Liver (tissue), 8 donors: ENCODE measurements at regions not wholly inside any gene's neighbourhood (a gene's known extent, or its start where the extent isn't known, plus 50 kb on each side); places are given as distances from the start of the nearest gene placed in this dataset.

Source experiments
- DNase-seq: peaks from one replicate; pipeline ENCODE4 v3.0.0-alpha.2; 2017; ENCODE audit warnings: low spot score
- H3K27ac ChIP-seq, 2 donors: one replicate each; pipeline ENCODE4 v1.7.0; 2013; ENCODE audit warnings: inconsistent platforms in 2 of 2, low read length in 2 of 2, control low read depth in 1 of 2, low read depth in 1 of 2, mild to moderate bottlenecking in 1 of 2
- H3K27me3 ChIP-seq, 4 donors: one replicate each; pipeline versions ENCODE4 v1.6.1 to v1.7.0; 2013; ENCODE audit warnings: low read length in 3 of 4, inconsistent platforms in 1 of 4, mild to moderate bottlenecking in 1 of 4, moderate library complexity in 1 of 4; ENCODE audit not compliant: control insufficient read depth in 4 of 4, insufficient read depth in 4 of 4
- H3K36me3 ChIP-seq, 4 donors: one replicate each; pipeline versions ENCODE4 v1.6.1 to v1.7.0; 2013; ENCODE audit warnings: low read length in 3 of 4, mild to moderate bottlenecking in 3 of 4, low read depth in 1 of 4, moderate library complexity in 1 of 4; ENCODE audit not compliant: control insufficient read depth in 4 of 4, insufficient read depth in 3 of 4
- H3K4me1 ChIP-seq, 4 donors: one replicate each; pipeline versions ENCODE4 v1.6.1 to v1.7.0; 2013; ENCODE audit warnings: low read length in 3 of 4, mild to moderate bottlenecking in 3 of 4, moderate library complexity in 1 of 4; ENCODE audit not compliant: control insufficient read depth in 4 of 4, insufficient read depth in 4 of 4
- H3K4me3 ChIP-seq, 3 donors: one replicate each; pipeline versions ENCODE4 v1.6.1 to v1.7.0; 2013; ENCODE audit warnings: low read length in 3 of 3, control low read depth in 1 of 3, low read depth in 1 of 3, mild to moderate bottlenecking in 1 of 3
- H3K9ac ChIP-seq, 2 donors: one replicate each; pipeline ENCODE4 v1.7.0; 2013; ENCODE audit warnings: low read length in 2 of 2, mild to moderate bottlenecking in 2 of 2, moderate library complexity in 2 of 2, control low read depth in 1 of 2, low read depth in 1 of 2
- H3K9me3 ChIP-seq, 4 donors: one replicate each; pipeline versions ENCODE4 v1.6.1 to v1.7.0; 2013; ENCODE audit warnings: low read length in 3 of 4; ENCODE audit not compliant: control insufficient read depth in 4 of 4
- ATF3 ChIP-seq: IDR thresholded peaks from 2 replicates; pipeline ENCODE4 v1.6.1; 2016; ENCODE audit warnings: antibody characterized with exemption
- EGR1 ChIP-seq, 2 donors: IDR thresholded peaks; 2 replicates each; pipeline ENCODE4 v1.6.1; 2016 to 2018; ENCODE audit warnings: antibody characterized with exemption in 2 of 2, low read depth in 2 of 2
- FOXA2 ChIP-seq: IDR thresholded peaks from 2 replicates; pipeline ENCODE4 v1.6.1; 2016; ENCODE audit warnings: antibody characterized with exemption
- GABPA ChIP-seq, 2 donors: IDR thresholded peaks in 1 of 2; conservative IDR thresholded peaks in 1 of 2; 2 replicates each; pipeline ENCODE4 v1.6.1; 2016; ENCODE audit warnings: antibody characterized with exemption in 2 of 2, mild to moderate bottlenecking in 1 of 2, moderate library complexity in 1 of 2
- HNF4A ChIP-seq, 2 donors: conservative IDR thresholded peaks; 2 replicates each; pipeline ENCODE4 v1.6.1; 2016; ENCODE audit warnings: antibody characterized with exemption in 2 of 2, mild to moderate bottlenecking in 2 of 2
- HNF4G ChIP-seq: IDR thresholded peaks from 2 replicates; pipeline ENCODE4 v1.6.1; 2016; ENCODE audit warnings: antibody characterized with exemption
- JUND ChIP-seq, 2 donors: IDR thresholded peaks; 2 replicates each; pipeline ENCODE4 v1.6.1; 2016; ENCODE audit warnings: antibody characterized with exemption in 2 of 2
- MAX ChIP-seq: IDR thresholded peaks from 2 replicates; pipeline ENCODE4 v1.6.1; 2016; ENCODE audit warnings: antibody characterized with exemption
- NR2F2 ChIP-seq: IDR thresholded peaks from 2 replicates; pipeline ENCODE4 v1.6.1; 2016; ENCODE audit warnings: antibody characterized with exemption
- RAD21 ChIP-seq, 2 donors: IDR thresholded peaks; 2 replicates each; pipeline ENCODE4 v1.6.1; 2016; ENCODE audit warnings: antibody characterized with exemption in 2 of 2, mild to moderate bottlenecking in 2 of 2
- REST ChIP-seq: IDR thresholded peaks from 2 replicates; pipeline ENCODE4 v1.6.1; 2016; ENCODE audit warnings: antibody characterized with exemption, mild to moderate bottlenecking
- RXRA ChIP-seq, 2 donors: IDR thresholded peaks; 2 replicates each; pipeline ENCODE4 v1.6.1; 2017 to 2018; ENCODE audit warnings: antibody characterized with exemption in 2 of 2, mild to moderate bottlenecking in 1 of 2
- SP1 ChIP-seq: IDR thresholded peaks from 2 replicates; pipeline ENCODE4 v1.6.1; 2018; ENCODE audit warnings: antibody characterized with exemption, mild to moderate bottlenecking
- TAF1 ChIP-seq: conservative IDR thresholded peaks from 2 replicates; pipeline ENCODE4 v1.6.1; 2016; ENCODE audit warnings: antibody characterized with exemption, mild to moderate bottlenecking
- YY1 ChIP-seq: IDR thresholded peaks from 2 replicates; pipeline ENCODE4 v1.6.1; 2016; ENCODE audit warnings: antibody characterized with exemption, mild to moderate bottlenecking
- WGBS: extraction: QIAGEN DNeasy Blood & Tissue Kit; methylation state at CpG from one replicate; pipeline ENCODE4 v1.1.7; 2013; 5-methylcytosine and 5-hydroxymethylcytosine counted together
- TF ChIP-seq, protein P1 (sequence below): IDR thresholded peaks from 2 replicates; pipeline ENCODE4 v1.6.1; 2016; ENCODE audit warnings: antibody characterized with exemption
- TF ChIP-seq, protein P2 (sequence below): fragments of 150-350 bp; IDR thresholded peaks from 2 replicates; pipeline ENCODE4 v1.5.1; 2017; ENCODE audit warnings: improper control_type of control experiment, low read depth, low read length; ENCODE audit not compliant: missing input control
- donor health status: healthy.
- donor health status: healthy.
- donor health status: healthy.
- donor health status: healthy.
- donor health status: healthy.

DNA sequence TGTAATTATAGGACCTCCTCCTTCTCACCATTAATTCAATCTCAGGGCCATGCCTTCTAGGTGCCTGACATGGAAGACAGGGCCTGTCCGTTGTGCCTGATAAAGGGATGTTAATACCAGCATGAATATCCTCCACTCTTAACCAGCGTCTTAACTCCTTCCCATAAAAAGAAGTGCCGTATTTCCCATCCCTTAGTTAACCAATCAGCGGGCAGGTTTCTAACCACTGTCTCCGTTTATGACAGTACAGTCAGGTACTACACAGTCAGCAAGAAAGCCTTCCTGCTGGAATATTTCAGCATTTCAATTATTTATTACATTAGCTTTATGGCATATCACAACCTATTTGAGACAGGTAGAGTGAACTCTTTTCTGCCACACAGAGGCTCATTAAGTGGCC, 308.6 kb upstream of the FZD8 start:
- WGBS = 90% methylated on average over 5 of the region's 5 CpGs
- no peak overlapping the region for H3K27ac ChIP-seq
- H3K27me3 ChIP-seq = no peaks in the 10 kb centered on the region
- DNase-seq = no peak
- TF ChIP-seq, protein P1, sequence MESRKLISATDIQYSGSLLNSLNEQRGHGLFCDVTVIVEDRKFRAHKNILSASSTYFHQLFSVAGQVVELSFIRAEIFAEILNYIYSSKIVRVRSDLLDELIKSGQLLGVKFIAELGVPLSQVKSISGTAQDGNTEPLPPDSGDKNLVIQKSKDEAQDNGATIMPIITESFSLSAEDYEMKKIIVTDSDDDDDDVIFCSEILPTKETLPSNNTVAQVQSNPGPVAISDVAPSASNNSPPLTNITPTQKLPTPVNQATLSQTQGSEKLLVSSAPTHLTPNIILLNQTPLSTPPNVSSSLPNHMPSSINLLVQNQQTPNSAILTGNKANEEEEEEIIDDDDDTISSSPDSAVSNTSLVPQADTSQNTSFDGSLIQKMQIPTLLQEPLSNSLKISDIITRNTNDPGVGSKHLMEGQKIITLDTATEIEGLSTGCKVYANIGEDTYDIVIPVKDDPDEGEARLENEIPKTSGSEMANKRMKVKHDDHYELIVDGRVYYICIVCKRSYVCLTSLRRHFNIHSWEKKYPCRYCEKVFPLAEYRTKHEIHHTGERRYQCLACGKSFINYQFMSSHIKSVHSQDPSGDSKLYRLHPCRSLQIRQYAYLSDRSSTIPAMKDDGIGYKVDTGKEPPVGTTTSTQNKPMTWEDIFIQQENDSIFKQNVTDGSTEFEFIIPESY = no peak
- TF ChIP-seq JUND (IDR thresholded peaks at IDR 0.05) = no peak
- TF ChIP-seq NR2F2 = no peak
- no peak for TF ChIP-seq HNF4G
- TF ChIP-seq YY1 = no peak
- no peak for TF ChIP-seq RXRA (IDR thresholded peaks at IDR 0.05)
- no peak for TF ChIP-seq REST
- TF ChIP-seq FOXA2 = no peak
- no peak for TF ChIP-seq HNF4A (conservative IDR thresholded peaks at IDR 0.05)
- no peak for TF ChIP-seq MAX
- TF ChIP-seq, protein P2, sequence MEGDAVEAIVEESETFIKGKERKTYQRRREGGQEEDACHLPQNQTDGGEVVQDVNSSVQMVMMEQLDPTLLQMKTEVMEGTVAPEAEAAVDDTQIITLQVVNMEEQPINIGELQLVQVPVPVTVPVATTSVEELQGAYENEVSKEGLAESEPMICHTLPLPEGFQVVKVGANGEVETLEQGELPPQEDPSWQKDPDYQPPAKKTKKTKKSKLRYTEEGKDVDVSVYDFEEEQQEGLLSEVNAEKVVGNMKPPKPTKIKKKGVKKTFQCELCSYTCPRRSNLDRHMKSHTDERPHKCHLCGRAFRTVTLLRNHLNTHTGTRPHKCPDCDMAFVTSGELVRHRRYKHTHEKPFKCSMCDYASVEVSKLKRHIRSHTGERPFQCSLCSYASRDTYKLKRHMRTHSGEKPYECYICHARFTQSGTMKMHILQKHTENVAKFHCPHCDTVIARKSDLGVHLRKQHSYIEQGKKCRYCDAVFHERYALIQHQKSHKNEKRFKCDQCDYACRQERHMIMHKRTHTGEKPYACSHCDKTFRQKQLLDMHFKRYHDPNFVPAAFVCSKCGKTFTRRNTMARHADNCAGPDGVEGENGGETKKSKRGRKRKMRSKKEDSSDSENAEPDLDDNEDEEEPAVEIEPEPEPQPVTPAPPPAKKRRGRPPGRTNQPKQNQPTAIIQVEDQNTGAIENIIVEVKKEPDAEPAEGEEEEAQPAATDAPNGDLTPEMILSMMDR = no peak
- no peak for TF ChIP-seq EGR1 (IDR thresholded peaks at IDR 0.05; ENCODE audit: low read depth in 2 of 2)
- TF ChIP-seq GABPA (IDR thresholded peaks at IDR 0.05 in 1 of 2, conservative IDR thresholded peaks at IDR 0.05 in 1 of 2) = no peak
- no peak for TF ChIP-seq ATF3
- TF ChIP-seq SP1 = no peak
- no peak overlapping the region for H3K9ac ChIP-seq
- no peaks in the 10 kb centered on the region for H3K36me3 ChIP-seq
- no peaks in the 10 kb centered on the region for H3K9me3 ChIP-seq
- H3K4me3 ChIP-seq = no peak overlapping the region
- no peaks in the 10 kb centered on the region for H3K4me1 ChIP-seq

DNA sequence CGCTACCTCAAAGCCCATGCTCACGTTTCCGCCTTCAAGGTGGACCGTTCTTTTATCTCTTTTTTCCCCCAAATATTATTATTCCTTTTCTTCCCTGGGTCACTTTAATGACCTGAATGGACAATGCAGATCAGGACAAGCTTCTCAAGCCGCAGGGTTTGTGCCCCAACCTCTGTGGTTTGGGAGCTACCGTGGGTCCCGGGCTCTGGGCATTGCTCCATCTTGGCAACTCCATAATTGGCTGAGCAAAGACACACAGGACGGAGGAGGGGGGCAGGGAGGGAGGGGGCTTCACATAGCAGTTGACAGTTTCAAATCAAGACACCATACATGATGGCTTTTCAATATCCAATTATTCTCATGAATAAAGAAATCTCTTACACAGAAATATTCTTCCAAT, 308.1 kb upstream of the FZD8 start:
- Histone ChIP-seq H3K9ac (no peak overlapping the region), H3K4me3 (no peak overlapping the region), H3K36me3 (no peaks in the 10 kb centered on the region), H3K4me1 (no peaks in the 10 kb centered on the region), H3K27ac (no peak overlapping the region), H3K27me3 (no peaks in the 10 kb centered on the region), H3K9me3 (no peaks in the 10 kb centered on the region)
- TF ChIP-seq HNF4G = no peak
- no peak for TF ChIP-seq NR2F2
- TF ChIP-seq YY1 = no peak
- no peak for TF ChIP-seq RAD21 (IDR thresholded peaks at IDR 0.05)
- TF ChIP-seq JUND (IDR thresholded peaks at IDR 0.05) = no peak
- no peak for TF ChIP-seq TAF1
- TF ChIP-seq RXRA (IDR thresholded peaks at IDR 0.05) = no peak
- TF ChIP-seq, protein P2 = no peak
- TF ChIP-seq HNF4A (conservative IDR thresholded peaks at IDR 0.05) = no peak
- TF ChIP-seq GABPA (IDR thresholded peaks at IDR 0.05 in 1 of 2, conservative IDR thresholded peaks at IDR 0.05 in 1 of 2) = no peak
- WGBS = 87% methylated on average over 8 of the region's 8 CpGs
- DNase-seq = no peak
